ENCODE measurements at regions not wholly inside any gene's neighbourhood (a gene's known extent, or its start where the extent isn't known, plus 50 kb on each side); places are given as distances from the start of the nearest gene placed in this dataset.

GRCh38 chr1:163013826-163014600, 55.1 kb upstream of the RGS4 start:
- TF ChIP-seq CTCF (IDR thresholded peaks at IDR 0.05), result no peak
- TF ChIP-seq POLR2A (IDR thresholded peaks at IDR 0.05), result no peak
